WTC11 (cell line): ENCODE measurements at regions not wholly inside any gene's neighbourhood (a gene's known extent, or its start where the extent isn't known, plus 50 kb on each side); places are given as distances from the start of the nearest gene placed in this dataset.

ENCODE experiments used
- ATAC-seq: fragments of 200-7000 bp; cut with Tn5 transposase; 2 replicates; pipeline ENCODE4 v1.10.0; 2021; ENCODE audit warnings: mild to moderate bottlenecking, moderate library complexity
- CTCF ChIA-PET: fragments of 300-600 bp; sonication (Branson Sonifier 250); formaldehyde crosslinking; loops from one replicate; lab custom pipeline; 2021; ENCODE audit warnings: antibody characterized with exemption; lab: Charles Lee
- POLR2A ChIA-PET: fragments of 350-600 bp; sonication (Branson Sonifier 250); formaldehyde crosslinking; loops from one replicate; lab custom pipeline; 2021; ENCODE audit warnings: antibody characterized with exemption; lab: Charles Lee
- DNase-seq: peaks from one replicate; pipeline ENCODE4 v3.0.0; 2021; ENCODE audit warnings: low spot score
- H3K27ac Mint-ChIP-seq: 2 replicates; pipeline ENCODE4 v1.8.0; 2021; ENCODE audit warnings: mixed read lengths
- H3K27me3 Mint-ChIP-seq: 2 replicates; pipeline ENCODE4 v1.8.0; 2021; ENCODE audit warnings: low read depth, mild to moderate bottlenecking, moderate library complexity, mixed read lengths
- H3K36me3 Mint-ChIP-seq: 2 replicates; pipeline ENCODE4 v1.8.0; 2021; ENCODE audit warnings: mixed read lengths
- H3K4me1 Mint-ChIP-seq: 2 replicates; pipeline ENCODE4 v1.8.0; 2022; ENCODE audit warnings: mixed read lengths
- H3K4me3 Mint-ChIP-seq: 2 replicates; pipeline ENCODE4 v1.8.0; 2021; ENCODE audit warnings: mild to moderate bottlenecking, moderate library complexity, mixed read lengths
- H3K9me3 Mint-ChIP-seq: 2 replicates; pipeline ENCODE4 v1.8.0; 2021; ENCODE audit warnings: mixed read lengths
- ATF1 ChIP-seq: sonication (generic); formaldehyde crosslinking; IDR thresholded peaks from 2 replicates; pipeline ENCODE4 v1.8.1; 2023; ENCODE audit warnings: mild to moderate bottlenecking, moderate library complexity, missing genetic modification reagents
- CBFB ChIP-seq: sonication (generic); formaldehyde crosslinking; IDR thresholded peaks from 2 replicates; pipeline ENCODE4 v1.8.1; 2022; ENCODE audit warnings: mild to moderate bottlenecking, low read depth, missing genetic modification reagents
- CREB1 ChIP-seq: sonication (generic); formaldehyde crosslinking; IDR thresholded peaks from 2 replicates; pipeline ENCODE4 v1.8.0; 2023; ENCODE audit warnings: mild to moderate bottlenecking, missing genetic modification reagents
- GTF2I ChIP-seq: fragments of 250-450 bp; sonication (Bioruptor Pico); conservative IDR thresholded peaks from 2 replicates; pipeline ENCODE4 v1.4.0; 2021; ENCODE audit warnings: mild to moderate bottlenecking
- IRF2 ChIP-seq: sonication (generic); formaldehyde crosslinking; IDR thresholded peaks from 2 replicates; pipeline ENCODE4 v1.8.0; 2022; ENCODE audit warnings: low read depth, missing genetic modification reagents, borderline replicate concordance
- JUN ChIP-seq: sonication (generic); formaldehyde crosslinking; IDR thresholded peaks from 2 replicates; pipeline ENCODE4 v1.8.0; 2023; ENCODE audit warnings: mild to moderate bottlenecking, missing genetic modification reagents
- NR1H2 ChIP-seq: sonication (generic); formaldehyde crosslinking; IDR thresholded peaks from 2 replicates; pipeline ENCODE4 v1.9.0; 2021; ENCODE audit warnings: mild to moderate bottlenecking, moderate library complexity, missing genetic modification reagents
- NR2C2 ChIP-seq: sonication (generic); formaldehyde crosslinking; IDR thresholded peaks from 2 replicates; pipeline ENCODE4 v1.8.0; 2022; ENCODE audit warnings: mild to moderate bottlenecking, missing genetic modification reagents
- TCF7 ChIP-seq: sonication (generic); formaldehyde crosslinking; IDR thresholded peaks from 2 replicates; pipeline ENCODE4 v1.8.0; 2022; ENCODE audit warnings: mild to moderate bottlenecking, low read depth, missing genetic modification reagents, moderate library complexity
- TEAD1 ChIP-seq: sonication (generic); formaldehyde crosslinking; IDR thresholded peaks from 2 replicates; pipeline ENCODE4 v1.8.0; 2022; ENCODE audit warnings: mild to moderate bottlenecking, missing genetic modification reagents
- ZNF219 ChIP-seq: sonication (generic); formaldehyde crosslinking; IDR thresholded peaks from 2 replicates; pipeline ENCODE4 v1.8.0; 2023; ENCODE audit warnings: missing genetic modification reagents, mild to moderate bottlenecking, borderline replicate concordance
- ZNF671 ChIP-seq: fragments of 250-450 bp; sonication (Bioruptor Pico); IDR thresholded peaks from 2 replicates; pipeline ENCODE4 v1.8.0; 2021; ENCODE audit warnings: mild to moderate bottlenecking
- TF ChIP-seq, protein P1 (sequence below): sonication (generic); formaldehyde crosslinking; IDR thresholded peaks from 2 replicates; pipeline ENCODE4 v1.8.1; 2022; ENCODE audit warnings: low read depth, missing genetic modification reagents, borderline replicate concordance
- TF ChIP-seq, protein P2 (sequence below): sonication (generic); formaldehyde crosslinking; conservative IDR thresholded peaks from 2 replicates; pipeline ENCODE4 v1.8.1; 2023; ENCODE audit warnings: mild to moderate bottlenecking, low read depth, missing genetic modification reagents, moderate library complexity
- TF ChIP-seq, protein P3 (sequence below): sonication (generic); formaldehyde crosslinking; IDR thresholded peaks from 2 replicates; pipeline ENCODE4 v1.8.0; 2022; ENCODE audit warnings: missing genetic modification reagents
- TF ChIP-seq, protein P4 (sequence below): sonication (generic); formaldehyde crosslinking; IDR thresholded peaks from 2 replicates; pipeline ENCODE4 v1.8.0; 2023; ENCODE audit warnings: mild to moderate bottlenecking, missing genetic modification reagents
- TF ChIP-seq, protein P5 (sequence below): fragments of 200-600 bp; IDR thresholded peaks from 2 replicates; pipeline ENCODE4 v1.8.0; 2022; ENCODE audit warnings: antibody characterized with exemption
- TF ChIP-seq, protein P6 (sequence below): sonication (generic); formaldehyde crosslinking; IDR thresholded peaks from 2 replicates; pipeline ENCODE4 v1.8.0; 2023; ENCODE audit warnings: missing genetic modification reagents
- TF ChIP-seq, protein P7 (sequence below): sonication (generic); formaldehyde crosslinking; IDR thresholded peaks from 2 replicates; pipeline ENCODE4 v1.8.0; 2022; ENCODE audit warnings: mild to moderate bottlenecking, missing genetic modification reagents

DNA sequence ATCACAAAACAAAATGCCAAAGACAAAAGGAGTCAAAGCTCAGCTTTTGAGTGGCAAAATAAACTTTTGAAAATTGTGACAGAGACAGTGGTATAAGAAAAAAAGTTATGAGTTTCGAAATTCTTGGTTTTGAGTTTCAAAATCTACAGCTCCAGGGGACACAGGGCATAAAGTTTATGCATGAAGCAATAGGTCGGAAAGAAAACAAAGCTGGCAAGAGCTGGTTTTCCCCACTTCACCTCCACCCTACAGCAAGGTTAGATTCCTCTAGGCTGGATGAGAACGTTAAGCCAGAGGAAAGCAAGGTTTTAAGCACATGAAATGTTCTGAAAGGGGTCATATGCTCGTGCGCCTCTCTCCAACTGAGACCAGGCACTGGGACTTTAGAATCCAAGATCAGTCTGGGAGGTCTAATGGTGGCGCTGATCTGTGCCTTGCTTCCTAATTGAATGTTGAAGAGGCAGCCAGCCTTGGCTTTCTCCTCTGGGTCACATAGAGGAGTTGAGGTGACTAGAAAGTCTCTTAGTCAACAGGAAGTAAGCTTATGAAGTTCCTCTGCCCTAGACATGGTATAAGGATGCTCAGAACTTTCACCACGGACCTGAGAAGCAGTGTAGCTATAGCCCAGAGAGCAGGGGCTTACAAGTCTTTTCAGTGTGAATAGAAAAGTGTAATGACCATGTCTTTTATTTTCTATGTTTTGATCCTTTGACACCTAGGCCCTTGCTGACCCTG, 167.7 kb upstream of the DMAC1 start:
- Mint-ChIP-seq H3K9me3 (no peaks in the 10 kb centered on the region), H3K4me3 (no peak overlapping the region), H3K36me3 (no peaks in the 10 kb centered on the region), H3K27ac (peak overlapping the region; percentile 32; the same call in 1 of the 2 replicates), H3K27me3 (no peaks in the 10 kb centered on the region), H3K4me1 (peaks cover 18% of the 10 kb centered on the region)
- DNase-seq (no peak), ATAC-seq (no peak; the same call in 1 of the 2 replicates)
- POLR2A ChIA-PET = no interaction called here
- CTCF ChIA-PET = no interaction called here
- no peak for TF ChIP-seq TEAD1
- TF ChIP-seq ZNF219 (CRISPR knock-in tag) = no peak
- TF ChIP-seq NR1H2 (CRISPR knock-in tag) = no peak
- TF ChIP-seq JUN (CRISPR knock-in tag) = no peak
- TF ChIP-seq, protein P1, sequence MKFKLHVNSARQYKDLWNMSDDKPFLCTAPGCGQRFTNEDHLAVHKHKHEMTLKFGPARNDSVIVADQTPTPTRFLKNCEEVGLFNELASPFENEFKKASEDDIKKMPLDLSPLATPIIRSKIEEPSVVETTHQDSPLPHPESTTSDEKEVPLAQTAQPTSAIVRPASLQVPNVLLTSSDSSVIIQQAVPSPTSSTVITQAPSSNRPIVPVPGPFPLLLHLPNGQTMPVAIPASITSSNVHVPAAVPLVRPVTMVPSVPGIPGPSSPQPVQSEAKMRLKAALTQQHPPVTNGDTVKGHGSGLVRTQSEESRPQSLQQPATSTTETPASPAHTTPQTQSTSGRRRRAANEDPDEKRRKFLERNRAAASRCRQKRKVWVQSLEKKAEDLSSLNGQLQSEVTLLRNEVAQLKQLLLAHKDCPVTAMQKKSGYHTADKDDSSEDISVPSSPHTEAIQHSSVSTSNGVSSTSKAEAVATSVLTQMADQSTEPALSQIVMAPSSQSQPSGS = no peak
- TF ChIP-seq ZNF671 = no peak
- TF ChIP-seq, protein P2, sequence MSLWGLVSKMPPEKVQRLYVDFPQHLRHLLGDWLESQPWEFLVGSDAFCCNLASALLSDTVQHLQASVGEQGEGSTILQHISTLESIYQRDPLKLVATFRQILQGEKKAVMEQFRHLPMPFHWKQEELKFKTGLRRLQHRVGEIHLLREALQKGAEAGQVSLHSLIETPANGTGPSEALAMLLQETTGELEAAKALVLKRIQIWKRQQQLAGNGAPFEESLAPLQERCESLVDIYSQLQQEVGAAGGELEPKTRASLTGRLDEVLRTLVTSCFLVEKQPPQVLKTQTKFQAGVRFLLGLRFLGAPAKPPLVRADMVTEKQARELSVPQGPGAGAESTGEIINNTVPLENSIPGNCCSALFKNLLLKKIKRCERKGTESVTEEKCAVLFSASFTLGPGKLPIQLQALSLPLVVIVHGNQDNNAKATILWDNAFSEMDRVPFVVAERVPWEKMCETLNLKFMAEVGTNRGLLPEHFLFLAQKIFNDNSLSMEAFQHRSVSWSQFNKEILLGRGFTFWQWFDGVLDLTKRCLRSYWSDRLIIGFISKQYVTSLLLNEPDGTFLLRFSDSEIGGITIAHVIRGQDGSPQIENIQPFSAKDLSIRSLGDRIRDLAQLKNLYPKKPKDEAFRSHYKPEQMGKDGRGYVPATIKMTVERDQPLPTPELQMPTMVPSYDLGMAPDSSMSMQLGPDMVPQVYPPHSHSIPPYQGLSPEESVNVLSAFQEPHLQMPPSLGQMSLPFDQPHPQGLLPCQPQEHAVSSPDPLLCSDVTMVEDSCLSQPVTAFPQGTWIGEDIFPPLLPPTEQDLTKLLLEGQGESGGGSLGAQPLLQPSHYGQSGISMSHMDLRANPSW = no peak
- no peak for TF ChIP-seq CREB1 (CRISPR knock-in tag)
- TF ChIP-seq, protein P3, sequence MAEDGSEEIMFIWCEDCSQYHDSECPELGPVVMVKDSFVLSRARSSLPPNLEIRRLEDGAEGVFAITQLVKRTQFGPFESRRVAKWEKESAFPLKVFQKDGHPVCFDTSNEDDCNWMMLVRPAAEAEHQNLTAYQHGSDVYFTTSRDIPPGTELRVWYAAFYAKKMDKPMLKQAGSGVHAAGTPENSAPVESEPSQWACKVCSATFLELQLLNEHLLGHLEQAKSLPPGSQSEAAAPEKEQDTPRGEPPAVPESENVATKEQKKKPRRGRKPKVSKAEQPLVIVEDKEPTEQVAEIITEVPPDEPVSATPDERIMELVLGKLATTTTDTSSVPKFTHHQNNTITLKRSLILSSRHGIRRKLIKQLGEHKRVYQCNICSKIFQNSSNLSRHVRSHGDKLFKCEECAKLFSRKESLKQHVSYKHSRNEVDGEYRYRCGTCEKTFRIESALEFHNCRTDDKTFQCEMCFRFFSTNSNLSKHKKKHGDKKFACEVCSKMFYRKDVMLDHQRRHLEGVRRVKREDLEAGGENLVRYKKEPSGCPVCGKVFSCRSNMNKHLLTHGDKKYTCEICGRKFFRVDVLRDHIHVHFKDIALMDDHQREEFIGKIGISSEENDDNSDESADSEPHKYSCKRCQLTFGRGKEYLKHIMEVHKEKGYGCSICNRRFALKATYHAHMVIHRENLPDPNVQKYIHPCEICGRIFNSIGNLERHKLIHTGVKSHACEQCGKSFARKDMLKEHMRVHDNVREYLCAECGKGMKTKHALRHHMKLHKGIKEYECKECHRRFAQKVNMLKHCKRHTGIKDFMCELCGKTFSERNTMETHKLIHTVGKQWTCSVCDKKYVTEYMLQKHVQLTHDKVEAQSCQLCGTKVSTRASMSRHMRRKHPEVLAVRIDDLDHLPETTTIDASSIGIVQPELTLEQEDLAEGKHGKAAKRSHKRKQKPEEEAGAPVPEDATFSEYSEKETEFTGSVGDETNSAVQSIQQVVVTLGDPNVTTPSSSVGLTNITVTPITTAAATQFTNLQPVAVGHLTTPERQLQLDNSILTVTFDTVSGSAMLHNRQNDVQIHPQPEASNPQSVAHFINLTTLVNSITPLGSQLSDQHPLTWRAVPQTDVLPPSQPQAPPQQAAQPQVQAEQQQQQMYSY (CRISPR knock-in tag) = no peak
- no peak for TF ChIP-seq TCF7 (CRISPR knock-in tag)
- TF ChIP-seq NR2C2 (CRISPR knock-in tag) = no peak
- TF ChIP-seq, protein P4, sequence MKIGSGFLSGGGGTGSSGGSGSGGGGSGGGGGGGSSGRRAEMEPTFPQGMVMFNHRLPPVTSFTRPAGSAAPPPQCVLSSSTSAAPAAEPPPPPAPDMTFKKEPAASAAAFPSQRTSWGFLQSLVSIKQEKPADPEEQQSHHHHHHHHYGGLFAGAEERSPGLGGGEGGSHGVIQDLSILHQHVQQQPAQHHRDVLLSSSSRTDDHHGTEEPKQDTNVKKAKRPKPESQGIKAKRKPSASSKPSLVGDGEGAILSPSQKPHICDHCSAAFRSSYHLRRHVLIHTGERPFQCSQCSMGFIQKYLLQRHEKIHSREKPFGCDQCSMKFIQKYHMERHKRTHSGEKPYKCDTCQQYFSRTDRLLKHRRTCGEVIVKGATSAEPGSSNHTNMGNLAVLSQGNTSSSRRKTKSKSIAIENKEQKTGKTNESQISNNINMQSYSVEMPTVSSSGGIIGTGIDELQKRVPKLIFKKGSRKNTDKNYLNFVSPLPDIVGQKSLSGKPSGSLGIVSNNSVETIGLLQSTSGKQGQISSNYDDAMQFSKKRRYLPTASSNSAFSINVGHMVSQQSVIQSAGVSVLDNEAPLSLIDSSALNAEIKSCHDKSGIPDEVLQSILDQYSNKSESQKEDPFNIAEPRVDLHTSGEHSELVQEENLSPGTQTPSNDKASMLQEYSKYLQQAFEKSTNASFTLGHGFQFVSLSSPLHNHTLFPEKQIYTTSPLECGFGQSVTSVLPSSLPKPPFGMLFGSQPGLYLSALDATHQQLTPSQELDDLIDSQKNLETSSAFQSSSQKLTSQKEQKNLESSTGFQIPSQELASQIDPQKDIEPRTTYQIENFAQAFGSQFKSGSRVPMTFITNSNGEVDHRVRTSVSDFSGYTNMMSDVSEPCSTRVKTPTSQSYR (CRISPR knock-in tag) = no peak
- no peak for TF ChIP-seq CBFB
- TF ChIP-seq, protein P5, sequence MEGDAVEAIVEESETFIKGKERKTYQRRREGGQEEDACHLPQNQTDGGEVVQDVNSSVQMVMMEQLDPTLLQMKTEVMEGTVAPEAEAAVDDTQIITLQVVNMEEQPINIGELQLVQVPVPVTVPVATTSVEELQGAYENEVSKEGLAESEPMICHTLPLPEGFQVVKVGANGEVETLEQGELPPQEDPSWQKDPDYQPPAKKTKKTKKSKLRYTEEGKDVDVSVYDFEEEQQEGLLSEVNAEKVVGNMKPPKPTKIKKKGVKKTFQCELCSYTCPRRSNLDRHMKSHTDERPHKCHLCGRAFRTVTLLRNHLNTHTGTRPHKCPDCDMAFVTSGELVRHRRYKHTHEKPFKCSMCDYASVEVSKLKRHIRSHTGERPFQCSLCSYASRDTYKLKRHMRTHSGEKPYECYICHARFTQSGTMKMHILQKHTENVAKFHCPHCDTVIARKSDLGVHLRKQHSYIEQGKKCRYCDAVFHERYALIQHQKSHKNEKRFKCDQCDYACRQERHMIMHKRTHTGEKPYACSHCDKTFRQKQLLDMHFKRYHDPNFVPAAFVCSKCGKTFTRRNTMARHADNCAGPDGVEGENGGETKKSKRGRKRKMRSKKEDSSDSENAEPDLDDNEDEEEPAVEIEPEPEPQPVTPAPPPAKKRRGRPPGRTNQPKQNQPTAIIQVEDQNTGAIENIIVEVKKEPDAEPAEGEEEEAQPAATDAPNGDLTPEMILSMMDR = no peak
- TF ChIP-seq, protein P6, sequence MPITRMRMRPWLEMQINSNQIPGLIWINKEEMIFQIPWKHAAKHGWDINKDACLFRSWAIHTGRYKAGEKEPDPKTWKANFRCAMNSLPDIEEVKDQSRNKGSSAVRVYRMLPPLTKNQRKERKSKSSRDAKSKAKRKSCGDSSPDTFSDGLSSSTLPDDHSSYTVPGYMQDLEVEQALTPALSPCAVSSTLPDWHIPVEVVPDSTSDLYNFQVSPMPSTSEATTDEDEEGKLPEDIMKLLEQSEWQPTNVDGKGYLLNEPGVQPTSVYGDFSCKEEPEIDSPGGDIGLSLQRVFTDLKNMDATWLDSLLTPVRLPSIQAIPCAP (CRISPR knock-in tag) = no peak
- TF ChIP-seq ATF1 (CRISPR knock-in tag) = no peak
- TF ChIP-seq IRF2 (CRISPR knock-in tag) = no peak
- no peak for TF ChIP-seq GTF2I (CRISPR knock-in tag)
- TF ChIP-seq, protein P7, sequence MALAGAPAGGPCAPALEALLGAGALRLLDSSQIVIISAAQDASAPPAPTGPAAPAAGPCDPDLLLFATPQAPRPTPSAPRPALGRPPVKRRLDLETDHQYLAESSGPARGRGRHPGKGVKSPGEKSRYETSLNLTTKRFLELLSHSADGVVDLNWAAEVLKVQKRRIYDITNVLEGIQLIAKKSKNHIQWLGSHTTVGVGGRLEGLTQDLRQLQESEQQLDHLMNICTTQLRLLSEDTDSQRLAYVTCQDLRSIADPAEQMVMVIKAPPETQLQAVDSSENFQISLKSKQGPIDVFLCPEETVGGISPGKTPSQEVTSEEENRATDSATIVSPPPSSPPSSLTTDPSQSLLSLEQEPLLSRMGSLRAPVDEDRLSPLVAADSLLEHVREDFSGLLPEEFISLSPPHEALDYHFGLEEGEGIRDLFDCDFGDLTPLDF (CRISPR knock-in tag) = no peak
